CD4-positive, alpha-beta T cell treated with Interleukin-15 for 4 hours (primary cell): ENCODE measurements at regions not wholly inside any gene's neighbourhood (a gene's known extent, or its start where the extent isn't known, plus 50 kb on each side); places are given as distances from the start of the nearest gene placed in this dataset.
"Not testable (repeated sequence)": the region's sequence is repeated elsewhere in the genome, so short reads cannot be mapped to it uniquely, and the experiment has no call there.

Experiments
- DNase-seq: peaks from one replicate; pipeline ENCODE4 v3.0.0-alpha.2; 2020; ENCODE audit warnings: low spot score

DNA sequence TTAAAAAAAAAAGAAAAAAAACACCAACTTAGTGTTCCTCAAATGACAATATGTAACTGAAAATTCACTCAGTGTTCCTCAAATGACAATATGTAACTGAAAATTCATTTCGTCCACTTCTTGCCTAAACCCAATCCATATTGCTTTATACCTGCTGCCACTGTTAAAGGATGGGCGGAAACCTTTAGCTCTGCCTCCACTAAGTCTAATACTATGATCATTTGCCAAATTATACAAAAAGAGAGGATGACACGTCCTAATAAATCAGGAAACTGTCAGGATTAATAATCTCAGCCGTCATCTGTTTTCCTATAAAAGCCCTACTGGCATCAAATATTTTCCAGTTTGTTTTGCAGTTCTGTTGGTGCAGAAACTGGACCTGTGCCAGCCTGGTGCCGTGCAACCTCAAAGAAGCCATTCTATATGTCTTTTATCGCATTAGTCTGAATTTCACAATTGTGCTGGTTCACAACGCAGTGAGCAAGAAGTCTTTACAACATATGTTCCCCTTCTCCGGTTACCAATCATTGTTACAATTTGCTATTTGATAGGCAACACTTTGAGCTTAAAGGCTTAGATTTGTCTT lies 160.4 kb upstream of the KCNH8 start:
- DNase-seq = no peak

DNA sequence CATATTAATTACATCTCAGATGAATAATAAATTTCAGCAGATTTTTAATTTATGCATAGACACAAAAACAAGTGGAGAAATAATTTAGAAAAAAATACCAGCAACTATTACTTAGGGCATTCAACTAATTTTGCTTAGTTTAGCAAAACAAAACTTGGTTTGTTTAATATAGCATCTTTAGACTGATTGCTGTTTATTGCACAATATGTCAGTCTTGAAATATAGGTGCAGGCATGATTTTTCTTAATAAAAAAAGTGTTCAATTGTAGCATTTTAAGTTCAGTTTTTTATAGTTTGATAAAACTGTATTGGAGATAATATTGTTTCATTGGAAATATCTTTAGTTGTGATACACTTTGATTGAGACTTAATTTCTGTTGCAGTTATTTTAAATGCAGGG lies 161.2 kb upstream of the KCNH8 start:
- DNase-seq = no peak

DNA sequence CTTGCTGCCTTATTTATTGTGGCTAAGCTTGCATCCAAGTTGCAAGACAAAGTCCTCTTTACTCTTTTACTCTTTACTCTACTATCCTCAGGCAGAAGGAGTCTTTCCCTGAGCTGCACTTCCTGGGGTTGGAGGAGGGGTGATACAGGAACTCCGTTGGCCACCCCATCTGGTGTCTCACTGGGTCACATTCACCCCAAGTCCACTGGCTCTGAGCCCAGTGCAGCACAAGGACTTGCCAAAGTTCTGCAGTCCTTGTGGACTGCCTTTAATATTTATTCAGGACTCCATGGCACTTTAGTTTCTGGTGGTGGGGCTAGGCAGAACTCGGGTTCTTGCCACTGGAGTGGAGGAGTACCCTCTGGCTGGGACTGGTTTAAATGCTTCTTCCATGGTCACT lies 165.4 kb upstream of the KCNH8 start:
- DNase-seq = no peak

DNA sequence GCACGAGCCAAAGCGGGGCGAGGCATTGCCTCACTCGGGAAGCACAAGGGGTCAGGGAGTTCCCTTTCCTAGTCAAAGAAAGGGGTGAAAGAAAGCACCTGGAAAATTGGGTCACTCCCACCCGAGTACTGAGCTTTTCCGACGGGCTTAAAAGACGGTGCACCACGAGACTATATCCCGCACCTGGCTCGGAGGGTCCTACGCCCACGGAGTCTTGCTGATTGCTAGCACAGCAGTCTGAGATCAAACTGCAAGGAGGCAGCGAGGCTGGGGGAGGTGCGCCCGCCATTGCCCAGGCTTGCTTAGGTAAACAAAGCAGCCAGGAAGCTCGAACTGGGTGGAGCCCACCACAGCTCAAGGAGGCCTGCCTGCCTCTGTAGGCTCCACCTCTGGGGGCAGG lies 172.2 kb upstream of the KCNH8 start:
- DNase-seq = not testable (repeated sequence)

DNA sequence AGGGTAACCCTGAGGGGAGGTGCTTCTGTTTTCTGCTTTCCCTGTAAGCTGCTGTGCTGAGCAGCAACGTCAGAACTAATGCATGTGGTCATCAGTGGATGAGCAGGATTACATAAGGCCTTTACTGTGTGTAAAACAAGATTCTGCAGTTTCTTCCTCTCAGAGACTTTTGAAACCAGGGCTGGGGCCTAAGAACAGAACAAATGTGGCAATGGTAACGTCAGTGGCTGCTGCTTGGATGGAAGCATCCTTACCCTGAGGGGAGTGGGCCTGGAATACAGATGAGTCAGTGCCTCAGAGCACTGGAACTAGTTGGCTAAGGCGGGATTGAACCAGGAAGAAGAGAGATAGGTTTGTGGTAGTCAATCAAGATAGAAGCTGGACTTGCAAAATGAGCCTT lies 180.2 kb upstream of the KCNH8 start:
- no peak for DNase-seq

GRCh38 chr3:18965781-18966180 lies 182.5 kb upstream of the KCNH8 start:
- no peak for DNase-seq

GRCh38 chr3:18964640-18965039 lies 183.7 kb upstream of the KCNH8 start:
- no peak for DNase-seq

GRCh38 chr3:18951333-18951732 lies 197.0 kb upstream of the KCNH8 start:
- no peak for DNase-seq

GRCh38 chr3:18946524-18946923 lies 201.8 kb upstream of the KCNH8 start:
- no peak for DNase-seq

DNA sequence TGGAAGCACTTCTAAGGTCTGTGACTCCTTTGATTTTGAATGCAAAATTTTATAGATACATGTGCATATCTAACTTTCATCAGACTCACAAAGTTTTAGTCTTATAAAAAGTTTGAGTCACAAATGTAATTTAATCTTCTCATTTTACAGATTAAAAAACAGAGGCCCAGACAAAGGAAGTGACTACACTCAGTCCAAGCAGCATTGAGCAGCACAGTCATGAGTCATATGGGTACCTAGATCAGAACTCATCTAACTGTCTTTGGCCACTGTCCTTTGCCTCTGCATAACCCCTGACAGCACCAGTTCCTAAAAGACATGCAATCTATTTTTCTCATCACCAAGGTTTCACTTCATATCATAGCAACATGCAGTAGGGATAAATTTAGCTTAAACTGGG lies 210.7 kb upstream of the KCNH8 start:
- DNase-seq = no peak

DNA sequence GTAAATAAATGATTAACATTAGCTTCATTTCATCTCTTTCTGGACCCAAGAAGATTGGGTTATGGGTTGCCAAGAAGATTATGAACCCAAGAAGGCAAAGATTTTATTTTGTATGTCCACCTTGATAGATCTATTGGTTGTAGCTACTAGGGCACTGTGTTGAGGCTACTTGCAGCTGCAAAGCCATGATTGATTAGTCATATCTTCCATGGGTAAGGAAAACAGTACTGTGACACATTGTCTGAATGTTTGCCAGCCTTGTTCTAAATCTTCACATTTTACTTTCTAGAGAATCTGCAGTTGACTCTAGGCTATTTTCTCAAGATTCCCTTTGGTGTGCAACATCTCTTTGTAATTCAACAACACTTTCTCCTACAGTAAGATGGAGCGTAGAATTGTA lies 229.2 kb upstream of the KCNH8 start:
- DNase-seq = no peak

DNA sequence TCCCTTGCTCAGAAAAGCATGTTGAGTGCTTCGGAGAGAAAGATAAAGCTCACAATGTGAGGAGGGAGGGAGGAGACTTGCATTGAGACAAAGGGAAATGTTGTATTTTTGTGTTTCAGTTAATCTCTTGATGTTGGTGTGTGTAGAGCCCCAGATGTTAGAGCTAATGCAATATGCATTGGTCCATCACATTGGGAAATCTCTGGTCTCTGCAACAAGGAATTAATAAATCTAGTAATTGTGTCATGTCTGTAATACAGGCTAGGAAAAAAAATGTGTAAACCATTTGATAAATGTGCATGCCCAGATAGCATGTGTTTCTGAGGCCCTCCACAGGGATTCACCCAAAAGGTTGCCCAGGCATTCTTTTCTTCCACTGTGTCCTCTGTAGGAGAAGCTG lies 230.4 kb upstream of the KCNH8 start:
- no peak for DNase-seq

GRCh38 chr3:18902081-18902793 lies 246.1 kb upstream of the KCNH8 start:
- DNase-seq = no peak

DNA sequence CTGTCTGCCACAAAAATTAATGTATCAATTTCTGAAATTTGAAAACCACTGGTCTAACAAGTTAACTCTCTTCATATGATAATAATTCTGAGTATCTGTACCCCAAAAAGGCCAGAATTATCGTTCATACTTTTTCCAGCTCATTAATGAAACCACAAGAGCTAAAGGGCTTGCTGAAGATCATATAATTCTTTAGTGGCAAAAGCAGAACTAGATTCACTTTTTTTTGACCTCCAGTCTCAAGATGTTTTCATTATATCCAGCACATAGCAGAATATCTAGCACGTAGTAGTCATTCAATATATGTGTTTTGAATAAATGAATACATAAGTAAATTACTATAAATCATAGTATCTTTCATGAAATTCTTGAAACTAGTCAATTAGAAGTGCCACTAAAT lies 246.7 kb upstream of the KCNH8 start:
- no peak for DNase-seq

GRCh38 chr3:18900994-18901393 lies 247.3 kb upstream of the KCNH8 start:
- DNase-seq = no peak

DNA sequence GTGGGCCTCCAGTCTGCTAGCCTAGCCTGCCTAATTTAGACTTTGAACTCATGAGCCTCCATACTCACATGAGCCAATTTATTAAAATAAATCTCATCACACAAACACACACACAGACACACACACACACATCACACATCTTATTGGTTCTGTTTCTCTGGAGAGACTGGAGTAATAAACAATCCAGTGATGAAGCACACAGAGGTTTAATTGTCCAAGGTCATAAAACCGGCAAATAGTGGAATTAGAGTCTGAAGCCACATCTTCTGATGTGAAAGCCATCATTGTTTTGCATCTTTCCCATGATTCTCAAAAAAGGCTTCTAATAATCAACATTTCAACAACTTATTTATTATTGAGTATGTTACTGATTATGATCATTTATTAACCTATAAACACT lies 249.4 kb upstream of the KCNH8 start:
- no peak for DNase-seq

GRCh38 chr3:18892756-18893155 lies 255.6 kb upstream of the KCNH8 start:
- no peak for DNase-seq

DNA sequence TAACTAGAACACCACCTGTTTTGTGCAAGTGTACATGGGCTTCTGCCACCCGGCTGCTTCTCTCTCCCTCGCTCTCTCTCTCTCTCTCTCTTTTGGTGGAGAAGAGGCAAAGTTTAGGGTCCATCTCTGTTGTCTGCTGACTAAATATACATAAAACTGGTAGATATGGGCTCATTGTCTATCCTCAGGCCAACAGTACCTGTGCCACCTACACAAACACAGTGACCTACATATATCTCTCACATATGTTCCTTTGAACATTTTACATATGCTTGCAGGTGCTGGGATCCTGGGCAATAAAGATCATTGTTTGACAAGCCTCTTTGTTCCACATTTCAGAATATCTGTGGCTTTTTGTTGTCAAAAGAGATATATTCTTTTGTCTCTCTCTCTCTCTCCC lies 256.3 kb upstream of the KCNH8 start:
- no peak for DNase-seq

- no peak for DNase-seq
Observed at GRCh38 chr3:18891641-18892040, 256.7 kb upstream of the KCNH8 start.

- no peak for DNase-seq
Observed at GRCh38 chr3:18890449-18890848, 257.9 kb upstream of the KCNH8 start.

DNA sequence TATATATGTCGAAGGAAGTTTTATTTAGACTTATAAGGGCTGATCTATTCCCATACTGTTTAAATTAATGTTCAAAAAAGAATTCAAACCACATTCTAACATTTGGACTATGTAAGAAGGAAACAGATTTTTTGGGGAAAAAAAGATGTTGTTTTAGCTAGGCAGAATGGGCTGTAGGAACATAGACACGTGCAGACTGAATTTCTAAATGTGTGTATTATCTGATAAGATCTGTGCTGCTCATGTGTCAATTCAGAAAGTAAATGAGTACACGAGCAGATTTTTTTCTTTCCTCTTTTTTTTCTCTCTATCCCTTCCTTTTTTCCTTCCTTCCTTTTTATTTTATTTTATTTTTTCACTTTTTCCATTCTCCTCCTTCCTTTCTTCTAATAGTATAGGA lies 259.5 kb upstream of the KCNH8 start:
- no peak for DNase-seq

GRCh38 chr3:18888370-18888769 lies 259.9 kb upstream of the KCNH8 start:
- no peak for DNase-seq

GRCh38 chr3:18886331-18886730 lies 262.0 kb upstream of the KCNH8 start:
- no peak for DNase-seq

DNA sequence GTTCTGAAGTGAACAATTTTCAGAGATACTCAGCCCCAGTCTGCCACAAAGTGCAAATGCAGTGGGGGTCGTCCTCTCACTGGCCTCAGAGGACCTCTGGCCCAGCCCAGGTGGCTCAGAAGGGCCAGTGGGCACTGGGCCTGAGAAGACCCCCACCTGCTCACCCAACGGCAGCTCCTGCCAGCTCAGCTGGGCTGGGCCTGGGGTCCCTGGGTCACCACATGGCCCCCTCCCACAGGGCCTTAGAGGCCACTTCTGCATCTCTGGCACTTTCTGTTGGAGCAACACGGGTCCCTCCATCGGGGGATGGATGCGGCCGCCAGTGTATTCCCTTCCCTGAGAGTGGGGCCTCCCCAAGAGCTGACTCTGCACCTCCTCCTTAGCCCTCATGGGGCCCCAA lies 262.7 kb upstream of the KCNH8 start:
- DNase-seq = no peak
